ENCODE measurements at regions not wholly inside any gene's neighbourhood (a gene's known extent, or its start where the extent isn't known, plus 50 kb on each side); places are given as distances from the start of the nearest gene placed in this dataset.
"Not testable (repeated sequence)": the region's sequence is repeated elsewhere in the genome, so short reads cannot be mapped to it uniquely, and the experiment has no call there.

DNA sequence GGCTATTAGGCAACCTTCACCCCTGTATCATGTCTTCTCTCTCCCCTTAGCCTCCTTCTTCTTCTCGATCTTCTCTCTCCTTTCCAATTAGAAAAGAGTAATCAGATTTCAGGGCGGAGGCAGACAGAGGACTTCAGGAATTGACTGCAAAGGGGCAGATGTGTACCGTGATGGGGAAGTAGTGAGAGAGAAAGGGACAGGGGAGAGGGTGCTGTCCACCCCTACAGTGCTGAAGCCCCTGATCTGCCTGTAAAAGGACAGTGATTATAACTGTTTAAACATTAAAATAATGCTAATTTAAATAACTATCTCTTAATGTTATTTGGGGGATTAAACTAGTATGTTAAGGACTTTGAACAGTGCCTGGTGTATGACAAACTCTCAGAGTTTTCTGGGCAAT lies 178.5 kb downstream of the ACTR3 start:
- DNase-seq, result peak; percentile 1

DNA sequence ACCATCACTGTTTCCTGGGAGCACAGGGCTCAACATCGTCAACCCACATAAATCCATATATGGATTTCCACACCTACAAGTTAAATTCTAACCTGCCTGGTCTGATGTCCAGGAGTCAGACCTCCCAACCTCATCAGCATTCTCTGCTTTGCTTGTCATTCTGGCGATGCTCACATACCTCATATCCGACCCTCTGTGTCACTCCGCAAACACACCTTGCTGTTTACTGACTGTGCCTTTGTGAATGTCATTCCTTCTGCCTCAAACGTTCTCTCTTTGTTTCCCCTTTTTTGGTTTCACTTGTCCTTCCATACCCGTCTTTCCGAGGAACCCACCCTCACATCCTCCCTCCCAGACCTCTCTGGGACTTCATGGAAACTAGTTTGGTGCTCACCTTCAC lies 187.1 kb downstream of the ACTR3 start:
- no peak for DNase-seq

- no peak for DNase-seq
These were observed 189.6 kb downstream of the ACTR3 start for GRCh38 chr2:114079366-114080004.

GRCh38 chr2:114082731-114083433 lies 193.0 kb downstream of the ACTR3 start:
- no peak for DNase-seq

GRCh38 chr2:114083717-114084387 lies 194.0 kb downstream of the ACTR3 start:
- DNase-seq, result no peak

- no peak for DNase-seq
These were observed 195.3 kb downstream of the ACTR3 start for GRCh38 chr2:114085238-114085637.

- DNase-seq, result no peak
These were observed 196.1 kb downstream of the ACTR3 start for GRCh38 chr2:114085992-114086391.

- DNase-seq, result peak; percentile 20
These were observed 199.9 kb downstream of the ACTR3 start for GRCh38 chr2:114089636-114090319.

- no peak for DNase-seq
These were observed 201.1 kb downstream of the ACTR3 start for GRCh38 chr2:114091010-114091409.

DNA sequence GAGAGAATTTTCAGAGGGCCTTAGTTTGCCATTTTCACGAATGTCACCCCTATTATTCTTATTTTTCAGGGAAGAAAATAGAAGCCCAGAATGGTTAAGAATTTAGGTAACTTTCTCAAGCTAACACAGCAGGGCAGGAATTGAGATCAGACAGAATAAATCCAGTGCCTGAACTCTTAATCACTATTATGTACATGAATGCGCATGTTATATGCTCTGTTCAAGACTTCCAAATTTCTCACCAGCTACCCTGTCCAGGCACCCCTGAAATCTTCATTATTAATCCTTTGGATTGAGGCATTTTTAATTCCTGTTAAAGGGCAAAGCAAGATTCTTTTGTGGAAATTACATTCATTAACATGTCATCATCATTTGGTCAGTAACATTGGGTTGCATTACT lies 218.4 kb downstream of the ACTR3 start:
- DNase-seq, result no peak

DNA sequence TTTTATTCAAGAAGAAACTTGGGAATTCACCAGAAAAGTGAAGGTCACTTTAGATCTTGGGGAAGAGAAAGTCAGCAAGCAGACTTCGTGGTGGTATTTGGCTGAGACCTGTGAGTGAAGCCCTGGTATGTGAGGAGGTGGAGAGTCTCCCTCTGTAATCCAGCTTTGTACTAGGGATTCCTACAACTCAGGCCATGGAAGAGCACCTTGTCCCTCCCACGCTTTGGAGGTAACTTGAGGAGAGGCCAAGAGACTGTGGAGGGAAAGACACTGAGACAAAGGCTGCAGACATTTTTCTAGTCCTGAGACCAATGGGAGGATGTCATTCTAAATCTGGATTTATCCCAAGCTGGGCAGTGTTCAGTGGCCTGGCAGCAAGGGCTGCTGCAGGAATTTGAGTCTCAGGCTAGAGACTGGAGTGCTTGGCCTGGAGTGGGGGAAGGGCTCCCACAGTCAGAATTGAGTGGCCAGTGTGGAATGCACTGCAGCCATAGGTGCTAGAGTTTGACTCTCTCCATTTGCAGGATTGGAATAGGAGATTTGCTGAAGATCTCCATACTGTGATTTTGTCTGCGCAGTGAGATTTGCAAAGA lies 219.0 kb downstream of the ACTR3 start:
- no peak for DNase-seq

DNA sequence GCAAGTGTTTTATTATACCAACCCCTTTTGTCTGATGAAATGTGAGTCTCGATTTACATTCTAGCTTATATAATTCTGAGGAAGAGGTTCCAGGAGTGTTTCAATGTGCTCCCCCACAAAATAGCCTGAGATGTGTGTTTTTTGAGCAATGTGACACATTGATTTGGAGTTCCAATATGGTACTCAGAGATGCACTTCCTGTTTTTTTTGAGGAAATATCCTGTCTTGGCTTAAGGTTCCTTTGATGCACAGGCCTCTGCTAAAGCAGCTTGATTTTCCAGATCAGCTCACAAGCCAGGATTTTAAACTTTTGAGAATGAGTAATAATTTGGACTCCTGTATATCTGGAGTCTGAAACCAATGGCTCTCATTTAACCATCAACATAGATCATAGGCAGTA lies 221.4 kb downstream of the ACTR3 start:
- no peak for DNase-seq

GRCh38 chr2:114113518-114113917 lies 223.6 kb downstream of the ACTR3 start:
- no peak for DNase-seq

- no peak for DNase-seq
These were observed 228.2 kb downstream of the ACTR3 start for GRCh38 chr2:114118088-114118487.

GRCh38 chr2:114119862-114120261 lies 230.0 kb downstream of the ACTR3 start:
- DNase-seq, result no peak

DNA sequence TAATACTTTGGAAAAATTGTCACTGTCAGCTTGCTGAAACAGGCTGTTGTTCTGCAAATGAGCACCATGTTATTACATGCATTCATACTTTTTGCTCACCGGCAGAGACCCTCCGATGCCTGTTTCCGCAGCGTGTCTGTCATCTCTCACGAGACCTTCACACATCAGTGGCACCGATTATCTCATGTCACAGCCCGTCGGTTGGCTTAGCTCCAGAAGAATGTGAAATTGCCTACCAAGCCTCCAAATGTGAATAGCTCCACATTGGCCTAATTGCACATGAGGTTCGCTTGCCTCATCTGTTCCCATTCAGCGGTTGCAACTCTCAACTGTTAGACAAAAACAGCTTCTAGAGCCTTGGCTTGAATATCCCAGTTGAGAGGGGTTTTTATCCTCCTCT lies 233.0 kb downstream of the ACTR3 start:
- DNase-seq, result no peak

- no peak for DNase-seq
These were observed 234.0 kb downstream of the ACTR3 start for GRCh38 chr2:114123925-114124324.

GRCh38 chr2:114127372-114127771 lies 237.5 kb downstream of the ACTR3 start:
- DNase-seq, result peak; percentile 53

- no peak for DNase-seq
These were observed 238.4 kb downstream of the ACTR3 start for GRCh38 chr2:114128263-114128662.

DNA sequence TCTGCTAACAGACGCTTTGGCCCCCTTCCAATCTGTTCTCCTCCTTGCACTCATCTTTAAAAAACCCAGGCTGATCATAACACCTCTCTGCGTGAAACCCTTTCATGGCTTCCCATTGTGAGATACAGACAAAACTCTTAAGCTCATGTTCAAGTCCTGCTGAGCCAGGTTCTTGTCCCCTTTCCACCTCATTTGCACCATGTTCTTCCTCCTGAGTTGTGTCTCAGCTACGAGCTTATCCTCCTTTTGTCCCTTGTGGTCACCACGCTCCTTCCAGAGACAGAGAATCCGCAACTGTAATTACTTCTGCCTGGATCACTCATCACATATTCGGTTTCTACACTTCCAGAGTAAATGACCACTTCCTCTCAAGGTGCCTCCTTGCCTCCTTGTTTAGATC lies 238.8 kb downstream of the ACTR3 start:
- DNase-seq, result no peak

DNA sequence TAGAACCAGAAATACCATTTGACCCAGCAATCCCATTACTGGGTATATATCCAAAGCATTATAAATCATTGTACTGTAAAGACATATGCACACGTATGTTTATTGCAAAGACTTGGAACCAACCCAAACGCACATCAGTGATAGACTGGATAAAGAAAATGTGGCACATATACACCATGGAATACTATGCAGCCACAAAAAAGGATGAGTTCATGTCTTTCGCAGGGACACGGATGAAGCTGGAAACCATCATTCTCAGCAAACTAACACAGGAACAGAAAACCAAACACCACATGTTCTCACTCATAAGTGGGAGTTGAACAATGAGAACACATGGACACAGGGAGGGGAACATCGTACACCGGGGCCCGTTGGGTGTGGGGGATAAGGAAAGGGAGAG lies 242.2 kb downstream of the ACTR3 start:
- DNase-seq, result not testable (repeated sequence)

DNA sequence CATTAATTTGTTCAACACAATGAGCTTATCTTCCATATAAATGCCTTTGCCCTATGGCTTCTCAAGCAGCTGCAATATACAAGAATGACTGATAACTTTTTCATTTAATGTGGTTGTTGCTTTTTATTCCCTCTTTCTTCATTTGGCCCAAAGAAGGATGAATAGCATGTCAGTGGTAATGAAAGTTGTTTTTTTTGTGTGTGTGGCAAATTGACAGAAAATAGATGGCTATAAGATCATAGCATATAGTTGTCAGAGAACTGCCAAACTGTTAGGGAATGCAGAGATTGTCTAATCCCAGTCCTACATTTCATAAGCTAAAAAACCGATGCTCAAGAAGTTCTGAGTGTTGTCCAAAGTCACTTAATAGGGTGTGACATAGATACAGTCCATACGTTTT lies 244.3 kb downstream of the ACTR3 start:
- DNase-seq, result no peak

DNA sequence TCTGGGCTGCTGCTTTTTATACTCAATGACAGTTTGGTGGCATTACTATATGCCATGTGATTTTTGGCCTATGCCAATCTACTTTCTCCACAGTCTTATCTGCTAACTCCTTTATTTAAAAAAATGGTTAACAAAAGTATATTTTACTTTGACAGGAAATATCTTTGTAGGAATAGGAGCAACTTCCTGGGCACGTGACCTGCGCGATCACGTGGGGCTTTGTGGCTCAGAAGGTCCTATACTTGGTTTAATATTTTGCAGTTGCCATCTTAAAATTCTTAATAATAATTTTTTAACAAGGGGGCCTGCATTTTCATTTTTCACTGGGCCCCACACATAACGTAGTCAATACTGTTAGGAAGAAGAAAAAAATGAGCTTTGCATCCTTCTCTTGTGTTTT lies 249.7 kb downstream of the ACTR3 start:
- no peak for DNase-seq
